ENCODE measurements at regions not wholly inside any gene's neighbourhood (a gene's known extent, or its start where the extent isn't known, plus 50 kb on each side); places are given as distances from the start of the nearest gene placed in this dataset.
"Not testable (repeated sequence)": the region's sequence is repeated elsewhere in the genome, so short reads cannot be mapped to it uniquely, and the experiment has no call there.

- no peaks in the 10 kb centered on the region for H3K27me3 ChIP-seq (replicated peaks; ENCODE audit: insufficient read depth)
- no peak overlapping the region for H3K27ac ChIP-seq
- TF ChIP-seq CTCF (IDR thresholded peaks at IDR 0.05) = no peak
- H3K4me3 ChIP-seq = no peak overlapping the region
- no peak for DNase-seq (ENCODE audit: low spot score)
- no peaks in the 10 kb centered on the region for H3K9me3 ChIP-seq
- no peaks in the 10 kb centered on the region for H3K36me3 ChIP-seq
- no peak for ATAC-seq (ENCODE audit: insufficient number of reproducible peaks, low FRiP score, low read depth)
- no peaks in the 10 kb centered on the region for H3K4me1 ChIP-seq (ENCODE audit: control insufficient read depth in 1 of 2, low read depth in 2 of 2)
Observed at GRCh38 chr11:72520815-72521214, 86.5 kb upstream of the CLPB start.

- H3K4me3 ChIP-seq; H3K4me1 ChIP-seq (ENCODE audit: control insufficient read depth in 1 of 2, low read depth in 2 of 2); H3K36me3 ChIP-seq; H3K27ac ChIP-seq; H3K27me3 ChIP-seq (replicated peaks; ENCODE audit: insufficient read depth); DNase-seq (ENCODE audit: low spot score); ATAC-seq (ENCODE audit: insufficient number of reproducible peaks, low FRiP score, low read depth); H3K9me3 ChIP-seq: not testable (repeated sequence)
Observed at GRCh38 chr11:72519882-72520281, 85.6 kb upstream of the CLPB start.

- Histone ChIP-seq H3K27ac (no peak overlapping the region), H3K36me3 (no peaks in the 10 kb centered on the region), H3K27me3 (replicated peaks; ENCODE audit: insufficient read depth) (no peaks in the 10 kb centered on the region), H3K9me3 (peaks cover 3% of the 10 kb centered on the region), H3K4me1 (ENCODE audit: control insufficient read depth in 1 of 2, low read depth in 2 of 2) (no peaks in the 10 kb centered on the region), H3K4me3 (peak overlapping the region; percentile 28)
- no peak for ATAC-seq (ENCODE audit: insufficient number of reproducible peaks, low FRiP score, low read depth)
- TF ChIP-seq CTCF (IDR thresholded peaks at IDR 0.05) = no peak
- no peak for DNase-seq (ENCODE audit: low spot score)
Observed at GRCh38 chr11:72519220-72519881, 85.0 kb upstream of the CLPB start.

- ATAC-seq (ENCODE audit: insufficient number of reproducible peaks, low FRiP score, low read depth) (no peak), DNase-seq (ENCODE audit: low spot score) (no peak)
- Histone ChIP-seq H3K27ac (no peak overlapping the region), H3K9me3 (peaks cover 10% of the 10 kb centered on the region), H3K4me3 (no peak overlapping the region), H3K27me3 (replicated peaks; ENCODE audit: insufficient read depth) (no peaks in the 10 kb centered on the region), H3K4me1 (ENCODE audit: control insufficient read depth in 1 of 2, low read depth in 2 of 2) (no peaks in the 10 kb centered on the region), H3K36me3 (no peaks in the 10 kb centered on the region)
- TF ChIP-seq CTCF (IDR thresholded peaks at IDR 0.05) = no peak
Observed at GRCh38 chr11:72514331-72514730, 80.0 kb upstream of the CLPB start.

- ATAC-seq (ENCODE audit: insufficient number of reproducible peaks, low FRiP score, low read depth) (no peak), DNase-seq (ENCODE audit: low spot score) (no peak)
- H3K4me3 ChIP-seq = no peak overlapping the region
- H3K27me3 ChIP-seq (replicated peaks; ENCODE audit: insufficient read depth) = no peaks in the 10 kb centered on the region
- peaks cover 10% of the 10 kb centered on the region for H3K9me3 ChIP-seq
- H3K4me1 ChIP-seq (ENCODE audit: control insufficient read depth in 1 of 2, low read depth in 2 of 2) = no peaks in the 10 kb centered on the region
- no peak overlapping the region for H3K27ac ChIP-seq
- no peaks in the 10 kb centered on the region for H3K36me3 ChIP-seq
- TF ChIP-seq CTCF (IDR thresholded peaks at IDR 0.05) = no peak
Observed at GRCh38 chr11:72513411-72513810, 79.1 kb upstream of the CLPB start.

GRCh38 chr11:72512956-72513355 is 78.6 kb upstream of the CLPB start:
- H3K27me3 ChIP-seq (replicated peaks; ENCODE audit: insufficient read depth) = no peaks in the 10 kb centered on the region
- H3K9me3 ChIP-seq = peaks cover 10% of the 10 kb centered on the region
- no peak for DNase-seq (ENCODE audit: low spot score)
- H3K36me3 ChIP-seq = no peaks in the 10 kb centered on the region
- TF ChIP-seq CTCF (IDR thresholded peaks at IDR 0.05) = no peak
- H3K4me3 ChIP-seq = no peak overlapping the region
- ATAC-seq (ENCODE audit: insufficient number of reproducible peaks, low FRiP score, low read depth) = no peak
- H3K4me1 ChIP-seq (ENCODE audit: control insufficient read depth in 1 of 2, low read depth in 2 of 2) = no peaks in the 10 kb centered on the region
- H3K27ac ChIP-seq = no peak overlapping the region

All from thoracic aorta (tissue), 2 donors.